ENCODE measurements at regions not wholly inside any gene's neighbourhood (a gene's known extent, or its start where the extent isn't known, plus 50 kb on each side); places are given as distances from the start of the nearest gene placed in this dataset.

GRCh38 chr22:49677495-49677889 lies 150.2 kb downstream of the BRD1 start:
- dilution Hi-C loops (cut with HindIII; ENCODE audit: low sequenced_read_pairs, unreplicated experiment): no loop called here
- Histone ChIP-seq H3K79me1 (ENCODE audit: low read depth in 1 of 2, low read length in 2 of 2) (no peaks in the 10 kb centered on the region), H3K4me2 (ENCODE audit: low read depth, low read length) (no peak overlapping the region), H2AK9ac (replicated peaks; ENCODE audit: low read depth, low read length, poor library complexity) (no peak overlapping the region), H2BK120ac (ENCODE audit: low read depth, low read length) (no peak overlapping the region), H2AFZ (replicated peaks; ENCODE audit: low read length, poor library complexity) (no peak overlapping the region), H4K91ac (ENCODE audit: insufficient read depth, low read depth, low read length) (no peak overlapping the region), H2AK5ac (ENCODE audit: low read depth, low read length) (no peak overlapping the region), H3K9me3 (ENCODE audit: control insufficient read depth, insufficient read depth, low read length) (no peaks in the 10 kb centered on the region), H3K36me3 (ENCODE audit: control insufficient read depth, insufficient read depth, low read length) (no peaks in the 10 kb centered on the region), H3K4ac (ENCODE audit: low read depth, low read length) (no peak overlapping the region), H2BK20ac (ENCODE audit: low read depth, low read length) (no peak overlapping the region), H3K4me3 (ENCODE audit: insufficient read depth, low read depth, low read length) (no peak overlapping the region), H4K5ac (ENCODE audit: low read depth, low read length) (no peak overlapping the region), H2BK5ac (ENCODE audit: low read depth, low read length, poor library complexity, severe bottlenecking) (no peak overlapping the region), H3K27me3 (ENCODE audit: control insufficient read depth, insufficient read depth, low read length) (no peaks in the 10 kb centered on the region; the same call in 1 of the 2 replicates), H3K18ac (ENCODE audit: low read depth, low read length) (no peak overlapping the region), H3K56ac (ENCODE audit: extremely low read depth, insufficient read depth, low read length) (no peak overlapping the region), H3K23ac (ENCODE audit: low read depth, low read length) (no peak overlapping the region), H4K8ac (ENCODE audit: low read depth in 2 of 2, low read length in 2 of 2) (no peak overlapping the region), H3K27ac (ENCODE audit: insufficient read depth, low read length) (no peak overlapping the region), H3K9ac (ENCODE audit: low read depth, low read length) (no peak overlapping the region), H3K9me1 (ENCODE audit: insufficient read depth, low read length) (no peaks in the 10 kb centered on the region), H3K14ac (replicated peaks; ENCODE audit: low read depth, low read length) (no peak overlapping the region), H4K20me1 (ENCODE audit: insufficient read depth, low read length) (no peaks in the 10 kb centered on the region), H3K4me1 (ENCODE audit: control insufficient read depth, insufficient read depth, low read length) (no peaks in the 10 kb centered on the region), H2BK15ac (ENCODE audit: low read depth, low read length) (no peak overlapping the region)
- WGBS, 2 experiments (ENCODE audit: extremely low coverage in 2 of 2, insufficient read length in 1 of 2): 17% methylated on average over 12 of the region's 18 CpGs; no CpG with 5 or more reads in 1 of the 2 experiments
- intact Hi-C loops (cut with micrococcal nuclease): no loop called here
- POLR2A ChIA-PET (ENCODE audit: unreplicated experiment): no interaction called here
- DNase-seq (no peak), ATAC-seq (ENCODE audit: low read depth) (no peak)
- no TSS peak for BruUV-seq (replicated peaks)
- CTCF ChIA-PET: no interaction called here
- in situ Hi-C loops (cut with MboI; ENCODE audit: low sequenced_read_pairs): no loop called here
- TF ChIP-seq POLR2A (IDR thresholded peaks at IDR 0.05; ENCODE audit: low read depth, low read length): no peak
- TF ChIP-seq NFE2L2 (IDR thresholded peaks at IDR 0.05; ENCODE audit: low read depth, low read length): no peak
- TF ChIP-seq USF2 (IDR thresholded peaks at IDR 0.05; ENCODE audit: low read depth, low read length): no peak

Measured in IMR-90 (cell line).